ENCODE measurements at regions not wholly inside any gene's neighbourhood (a gene's known extent, or its start where the extent isn't known, plus 50 kb on each side); places are given as distances from the start of the nearest gene placed in this dataset.
A peak's percentile ranks its signal among the peaks of the same experiment; 100 is the strongest.

DNA sequence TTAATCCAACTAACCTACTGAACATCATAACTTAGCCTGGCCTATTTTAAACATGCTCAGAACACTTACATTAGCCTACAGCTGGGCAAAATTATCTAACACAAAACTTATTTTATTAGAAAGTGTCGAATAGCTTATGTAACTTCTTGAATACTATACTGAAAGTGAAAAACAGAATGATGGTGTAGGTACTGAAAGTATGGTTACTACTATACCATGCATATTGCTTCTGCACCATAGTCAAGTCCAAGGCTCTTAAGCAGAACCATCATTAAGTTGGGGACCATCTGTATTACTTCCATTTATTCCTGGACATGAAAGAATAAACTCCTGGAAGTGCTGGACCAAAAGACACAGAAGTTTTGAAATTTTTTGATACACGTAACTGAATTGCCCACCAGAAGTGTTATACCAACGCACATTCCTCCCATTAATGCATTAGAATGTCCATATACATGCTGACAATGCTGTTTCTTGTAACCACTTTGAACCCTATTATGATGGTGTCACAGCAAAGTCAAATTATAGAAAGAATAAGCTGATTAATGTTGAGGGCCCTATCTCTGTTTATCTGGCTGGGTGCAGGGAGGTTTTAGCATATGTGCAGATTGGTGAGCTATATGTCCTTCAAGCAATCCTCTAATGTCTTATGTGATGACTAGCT is 375.7 kb downstream of the ACTL7B start:
- Mint-ChIP-seq H3K36me3 (ENCODE audit: unreplicated experiment) (no peaks in the 10 kb centered on the region), H3K4me1 (ENCODE audit: unreplicated experiment) (peaks cover 44% of the 10 kb centered on the region), H3K9me3 (ENCODE audit: unreplicated experiment) (no peaks in the 10 kb centered on the region), H3K27me3 (ENCODE audit: unreplicated experiment) (no peaks in the 10 kb centered on the region), H3K27ac (ENCODE audit: unreplicated experiment) (no peak overlapping the region), H3K4me3 (ENCODE audit: unreplicated experiment) (no peak overlapping the region)
- TF ChIP-seq, protein P1, sequence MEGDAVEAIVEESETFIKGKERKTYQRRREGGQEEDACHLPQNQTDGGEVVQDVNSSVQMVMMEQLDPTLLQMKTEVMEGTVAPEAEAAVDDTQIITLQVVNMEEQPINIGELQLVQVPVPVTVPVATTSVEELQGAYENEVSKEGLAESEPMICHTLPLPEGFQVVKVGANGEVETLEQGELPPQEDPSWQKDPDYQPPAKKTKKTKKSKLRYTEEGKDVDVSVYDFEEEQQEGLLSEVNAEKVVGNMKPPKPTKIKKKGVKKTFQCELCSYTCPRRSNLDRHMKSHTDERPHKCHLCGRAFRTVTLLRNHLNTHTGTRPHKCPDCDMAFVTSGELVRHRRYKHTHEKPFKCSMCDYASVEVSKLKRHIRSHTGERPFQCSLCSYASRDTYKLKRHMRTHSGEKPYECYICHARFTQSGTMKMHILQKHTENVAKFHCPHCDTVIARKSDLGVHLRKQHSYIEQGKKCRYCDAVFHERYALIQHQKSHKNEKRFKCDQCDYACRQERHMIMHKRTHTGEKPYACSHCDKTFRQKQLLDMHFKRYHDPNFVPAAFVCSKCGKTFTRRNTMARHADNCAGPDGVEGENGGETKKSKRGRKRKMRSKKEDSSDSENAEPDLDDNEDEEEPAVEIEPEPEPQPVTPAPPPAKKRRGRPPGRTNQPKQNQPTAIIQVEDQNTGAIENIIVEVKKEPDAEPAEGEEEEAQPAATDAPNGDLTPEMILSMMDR (IDR thresholded peaks at IDR 0.05) = no peak
- no peak for DNase-seq (ENCODE audit: extremely low spot score, unreplicated experiment)

GRCh38 chr9:108478431-108479332 is 377.1 kb downstream of the ACTL7B start:
- H3K36me3 Mint-ChIP-seq (ENCODE audit: unreplicated experiment) = no peaks in the 10 kb centered on the region
- peak overlapping the region; percentile 36 for H3K4me3 Mint-ChIP-seq (ENCODE audit: unreplicated experiment)
- no peaks in the 10 kb centered on the region for H3K9me3 Mint-ChIP-seq (ENCODE audit: unreplicated experiment)
- peaks cover 58% of the 10 kb centered on the region for H3K4me1 Mint-ChIP-seq (ENCODE audit: unreplicated experiment)
- TF ChIP-seq, protein P1 (IDR thresholded peaks at IDR 0.05) = peak; percentile 19
- DNase-seq (ENCODE audit: extremely low spot score, unreplicated experiment) = no peak
- H3K27ac Mint-ChIP-seq (ENCODE audit: unreplicated experiment) = peak overlapping the region; percentile 99
- H3K27me3 Mint-ChIP-seq (ENCODE audit: unreplicated experiment) = no peaks in the 10 kb centered on the region

GRCh38 chr9:108477529-108478006 is 378.2 kb downstream of the ACTL7B start:
- Mint-ChIP-seq H3K27ac (ENCODE audit: unreplicated experiment) (peak overlapping the region; percentile 99), H3K9me3 (ENCODE audit: unreplicated experiment) (no peaks in the 10 kb centered on the region), H3K36me3 (ENCODE audit: unreplicated experiment) (no peaks in the 10 kb centered on the region), H3K4me1 (ENCODE audit: unreplicated experiment) (peaks cover 69% of the 10 kb centered on the region), H3K4me3 (ENCODE audit: unreplicated experiment) (no peak overlapping the region), H3K27me3 (ENCODE audit: unreplicated experiment) (no peaks in the 10 kb centered on the region)
- no peak for DNase-seq (ENCODE audit: extremely low spot score, unreplicated experiment)
- TF ChIP-seq, protein P1 (IDR thresholded peaks at IDR 0.05) = no peak

GRCh38 chr9:108476574-108476973 is 379.2 kb downstream of the ACTL7B start:
- DNase-seq (ENCODE audit: extremely low spot score, unreplicated experiment) = no peak
- TF ChIP-seq, protein P1 (IDR thresholded peaks at IDR 0.05) = no peak
- Mint-ChIP-seq H3K9me3 (ENCODE audit: unreplicated experiment) (no peaks in the 10 kb centered on the region), H3K4me1 (ENCODE audit: unreplicated experiment) (peaks cover 76% of the 10 kb centered on the region), H3K36me3 (ENCODE audit: unreplicated experiment) (no peaks in the 10 kb centered on the region), H3K27me3 (ENCODE audit: unreplicated experiment) (no peaks in the 10 kb centered on the region), H3K27ac (ENCODE audit: unreplicated experiment) (peak overlapping the region; percentile 99), H3K4me3 (ENCODE audit: unreplicated experiment) (no peak overlapping the region)

GRCh38 chr9:108475813-108476212 is 380.0 kb downstream of the ACTL7B start:
- Mint-ChIP-seq H3K9me3 (ENCODE audit: unreplicated experiment) (no peaks in the 10 kb centered on the region), H3K4me1 (ENCODE audit: unreplicated experiment) (peaks cover 76% of the 10 kb centered on the region), H3K27me3 (ENCODE audit: unreplicated experiment) (no peaks in the 10 kb centered on the region), H3K4me3 (ENCODE audit: unreplicated experiment) (no peak overlapping the region), H3K36me3 (ENCODE audit: unreplicated experiment) (no peaks in the 10 kb centered on the region), H3K27ac (ENCODE audit: unreplicated experiment) (peak overlapping the region; percentile 99)
- no peak for DNase-seq (ENCODE audit: extremely low spot score, unreplicated experiment)
- TF ChIP-seq, protein P1 (IDR thresholded peaks at IDR 0.05) = no peak

Measured in osteocyte (in vitro differentiated cells).